SJCRH30 (cell line): ENCODE measurements at regions not wholly inside any gene's neighbourhood (a gene's known extent, or its start where the extent isn't known, plus 50 kb on each side); places are given as distances from the start of the nearest gene placed in this dataset.

ENCODE experiments used
- DNase-seq, 2 experiments: peaks; one replicate each; pipeline ENCODE4 v3.0.0-alpha.2; 2015 to 2020
- H3K27ac ChIP-seq: fragments of 250-450 bp; sonication (Bioruptor Pico); 2 replicates; pipeline ENCODE4 v1.5.1; 2020; ENCODE audit warnings: mild to moderate bottlenecking, moderate library complexity
- H3K27me3 ChIP-seq: fragments of 250-450 bp; sonication (Bioruptor Pico); 2 replicates; pipeline ENCODE4 v1.5.1; 2020; ENCODE audit warnings: mild to moderate bottlenecking, moderate library complexity
- H3K36me3 ChIP-seq: fragments of 250-450 bp; sonication (Bioruptor Pico); 2 replicates; pipeline ENCODE4 v1.5.1; 2020; ENCODE audit warnings: mild to moderate bottlenecking, moderate library complexity
- H3K4me1 ChIP-seq: fragments of 250-450 bp; sonication (Bioruptor Pico); 2 replicates; pipeline ENCODE4 v1.5.1; 2020; ENCODE audit warnings: mild to moderate bottlenecking, moderate library complexity
- H3K4me3 ChIP-seq: fragments of 250-450 bp; sonication (Bioruptor Pico); 2 replicates; pipeline ENCODE4 v1.5.1; 2020; ENCODE audit warnings: mild to moderate bottlenecking, moderate library complexity
- H3K9me3 ChIP-seq: fragments of 250-450 bp; sonication (Bioruptor Pico); replicated peaks from 2 replicates; pipeline ENCODE4 v1.5.1; 2020; ENCODE audit warnings: mild to moderate bottlenecking, moderate library complexity

GRCh38 chrX:15143825-15144121 lies 126.1 kb downstream of the ASB9 start:
- H3K4me1 ChIP-seq = no peaks in the 10 kb centered on the region
- no peaks in the 10 kb centered on the region for H3K36me3 ChIP-seq
- H3K4me3 ChIP-seq = no peak overlapping the region
- no peak for DNase-seq
- H3K27me3 ChIP-seq = no peaks in the 10 kb centered on the region
- no peak overlapping the region for H3K27ac ChIP-seq
- H3K9me3 ChIP-seq = no peaks in the 10 kb centered on the region

DNA sequence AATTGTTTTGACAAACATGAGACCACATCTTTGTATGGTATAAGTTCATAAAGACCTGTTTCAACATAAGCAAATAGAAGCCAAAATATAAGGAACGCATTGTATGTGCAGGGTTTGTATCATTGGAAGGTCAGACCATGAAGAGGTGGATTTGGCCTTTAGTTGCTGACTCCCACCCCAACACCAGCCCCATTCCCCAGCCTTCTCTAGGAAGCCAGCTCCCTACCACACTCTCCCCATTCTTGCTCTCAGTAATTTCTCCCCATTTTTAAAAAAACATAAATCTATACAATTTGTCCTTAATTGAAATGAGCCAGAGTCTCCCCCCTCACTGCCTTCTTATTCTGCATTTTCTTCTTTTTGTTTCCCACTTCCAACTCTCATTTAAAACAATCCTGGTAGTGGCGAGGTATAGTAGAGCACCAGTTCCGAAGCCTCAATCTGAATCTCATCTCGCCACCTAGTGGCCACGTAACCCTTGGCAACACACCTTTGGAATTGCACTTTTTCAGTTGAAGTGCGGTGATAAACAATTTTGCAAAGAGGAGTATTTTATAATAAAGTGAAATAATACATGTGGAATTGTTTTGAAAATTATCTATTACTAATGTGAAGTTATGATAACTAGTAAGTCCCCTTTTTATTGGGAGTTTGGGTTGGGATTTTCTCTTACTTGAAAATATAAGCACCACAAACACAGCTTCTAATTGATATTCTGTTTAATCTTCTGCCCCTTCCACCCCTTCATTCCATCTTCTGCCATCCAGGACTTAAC lies 126.6 kb downstream of the ASB9 start:
- Histone ChIP-seq H3K27me3 (no peaks in the 10 kb centered on the region), H3K4me3 (no peak overlapping the region), H3K9me3 (no peaks in the 10 kb centered on the region), H3K36me3 (no peaks in the 10 kb centered on the region), H3K4me1 (no peaks in the 10 kb centered on the region), H3K27ac (no peak overlapping the region)
- DNase-seq = peak; percentile 37 to 74

GRCh38 chrX:15142084-15142715 lies 127.7 kb downstream of the ASB9 start:
- H3K27ac ChIP-seq = no peak overlapping the region
- H3K4me3 ChIP-seq = no peak overlapping the region
- no peak for DNase-seq
- H3K9me3 ChIP-seq = no peaks in the 10 kb centered on the region
- no peaks in the 10 kb centered on the region for H3K27me3 ChIP-seq
- H3K36me3 ChIP-seq = no peaks in the 10 kb centered on the region
- no peaks in the 10 kb centered on the region for H3K4me1 ChIP-seq

GRCh38 chrX:15136795-15137194 lies 133.1 kb downstream of the ASB9 start:
- Histone ChIP-seq H3K4me1 (no peaks in the 10 kb centered on the region), H3K4me3 (no peak overlapping the region), H3K36me3 (no peaks in the 10 kb centered on the region), H3K9me3 (no peaks in the 10 kb centered on the region), H3K27me3 (no peaks in the 10 kb centered on the region), H3K27ac (no peak overlapping the region)
- DNase-seq = no peak

DNA sequence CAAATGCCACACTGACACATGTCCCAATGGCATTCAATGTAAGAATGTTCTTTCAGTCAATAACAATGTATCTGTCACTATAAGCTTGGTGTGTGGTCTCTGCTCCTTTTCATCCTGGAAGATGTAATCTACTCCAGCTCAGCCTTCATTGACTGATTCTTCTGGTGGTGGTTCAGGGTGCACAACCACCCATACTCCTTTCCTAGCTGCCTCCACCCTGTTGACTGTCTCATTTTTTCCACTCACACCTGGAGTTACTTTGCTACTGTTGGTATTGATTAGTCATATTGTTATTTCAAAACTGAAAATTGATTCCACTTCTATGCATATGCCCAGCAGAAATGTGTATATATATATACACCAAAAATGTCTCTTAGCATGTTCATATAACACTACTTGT lies 140.5 kb downstream of the ASB9 start:
- Histone ChIP-seq H3K27me3 (no peaks in the 10 kb centered on the region), H3K36me3 (no peaks in the 10 kb centered on the region), H3K9me3 (no peaks in the 10 kb centered on the region), H3K4me1 (no peaks in the 10 kb centered on the region), H3K27ac (no peak overlapping the region), H3K4me3 (no peak overlapping the region)
- no peak for DNase-seq

GRCh38 chrX:15128861-15129260 lies 141.0 kb downstream of the ASB9 start:
- H3K9me3 ChIP-seq = no peaks in the 10 kb centered on the region
- H3K4me3 ChIP-seq = no peak overlapping the region
- H3K27me3 ChIP-seq = no peaks in the 10 kb centered on the region
- H3K4me1 ChIP-seq = no peaks in the 10 kb centered on the region
- no peaks in the 10 kb centered on the region for H3K36me3 ChIP-seq
- DNase-seq = no peak
- H3K27ac ChIP-seq = no peak overlapping the region

GRCh38 chrX:15127010-15127409 lies 142.9 kb downstream of the ASB9 start:
- Histone ChIP-seq H3K4me3 (no peak overlapping the region), H3K27ac (no peak overlapping the region), H3K4me1 (no peaks in the 10 kb centered on the region), H3K36me3 (no peaks in the 10 kb centered on the region), H3K27me3 (no peaks in the 10 kb centered on the region), H3K9me3 (no peaks in the 10 kb centered on the region)
- DNase-seq = no peak

GRCh38 chrX:15116900-15117299 lies 153.0 kb downstream of the ASB9 start:
- H3K4me3 ChIP-seq = peak overlapping the region; percentile 5; the same call in 1 of the 2 replicates
- H3K9me3 ChIP-seq = no peaks in the 10 kb centered on the region; the same call in 1 of the 2 replicates
- DNase-seq = peak in 1 of 2 experiments; percentile 41
- H3K4me1 ChIP-seq = 0 out of 2 replicates have a peak, but pooled peaks cover 3% of the 10 kb centered on the region
- no peaks in the 10 kb centered on the region for H3K27me3 ChIP-seq
- no peaks in the 10 kb centered on the region for H3K36me3 ChIP-seq
- 0 out of 2 replicates have a peak overlapping the region, but pooled peaks have one; percentile 7 for H3K27ac ChIP-seq

- no peaks in the 10 kb centered on the region for H3K27me3 ChIP-seq
- H3K27ac ChIP-seq = no peak overlapping the region
- no peaks in the 10 kb centered on the region for H3K36me3 ChIP-seq
- H3K4me3 ChIP-seq = no peak overlapping the region
- H3K9me3 ChIP-seq = no peaks in the 10 kb centered on the region; the same call in 1 of the 2 replicates
- DNase-seq = no peak
- H3K4me1 ChIP-seq = 0 out of 2 replicates have a peak, but pooled peaks cover 3% of the 10 kb centered on the region
These were observed 154.9 kb downstream of the ASB9 start for GRCh38 chrX:15114743-15115566.

- no peaks in the 10 kb centered on the region for H3K36me3 ChIP-seq
- H3K9me3 ChIP-seq = no peaks in the 10 kb centered on the region; the same call in none of the 2 replicates
- H3K27me3 ChIP-seq = no peaks in the 10 kb centered on the region
- no peak overlapping the region for H3K27ac ChIP-seq
- H3K4me1 ChIP-seq = no peaks in the 10 kb centered on the region
- no peak overlapping the region for H3K4me3 ChIP-seq
- DNase-seq = peak; percentile 33 to 58
These were observed 162.4 kb downstream of the ASB9 start for GRCh38 chrX:15107367-15107988.

DNA sequence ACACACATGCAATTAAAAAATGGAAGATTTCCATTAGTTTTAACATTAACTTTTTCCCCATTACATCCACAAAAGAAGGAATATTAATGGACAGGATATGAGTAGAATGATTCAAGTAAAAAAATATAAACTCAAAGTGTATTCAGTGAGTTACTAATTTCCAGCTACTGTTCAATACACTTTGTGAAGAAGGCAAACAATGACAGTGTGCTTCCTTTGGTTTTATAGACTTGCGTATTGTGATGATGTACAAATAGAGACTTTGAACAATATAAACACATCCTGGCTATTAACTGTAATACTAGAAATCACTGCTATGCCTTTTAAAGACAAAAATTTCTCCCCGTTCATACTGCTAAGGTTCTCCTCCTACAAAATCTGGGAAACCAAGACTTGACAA lies 171.4 kb downstream of the ASB9 start:
- Histone ChIP-seq H3K4me1 (no peaks in the 10 kb centered on the region), H3K27me3 (no peaks in the 10 kb centered on the region; the same call in 1 of the 2 replicates), H3K36me3 (no peaks in the 10 kb centered on the region), H3K4me3 (no peak overlapping the region), H3K9me3 (no peaks in the 10 kb centered on the region; the same call in 1 of the 2 replicates), H3K27ac (no peak overlapping the region)
- DNase-seq = no peak

GRCh38 chrX:15087747-15088146 lies 182.1 kb downstream of the ASB9 start:
- H3K27me3 ChIP-seq = no peaks in the 10 kb centered on the region
- DNase-seq = no peak
- no peaks in the 10 kb centered on the region; the same call in 1 of the 2 replicates for H3K9me3 ChIP-seq
- H3K4me1 ChIP-seq = no peaks in the 10 kb centered on the region
- H3K27ac ChIP-seq = no peak overlapping the region
- no peak overlapping the region for H3K4me3 ChIP-seq
- H3K36me3 ChIP-seq = no peaks in the 10 kb centered on the region

DNA sequence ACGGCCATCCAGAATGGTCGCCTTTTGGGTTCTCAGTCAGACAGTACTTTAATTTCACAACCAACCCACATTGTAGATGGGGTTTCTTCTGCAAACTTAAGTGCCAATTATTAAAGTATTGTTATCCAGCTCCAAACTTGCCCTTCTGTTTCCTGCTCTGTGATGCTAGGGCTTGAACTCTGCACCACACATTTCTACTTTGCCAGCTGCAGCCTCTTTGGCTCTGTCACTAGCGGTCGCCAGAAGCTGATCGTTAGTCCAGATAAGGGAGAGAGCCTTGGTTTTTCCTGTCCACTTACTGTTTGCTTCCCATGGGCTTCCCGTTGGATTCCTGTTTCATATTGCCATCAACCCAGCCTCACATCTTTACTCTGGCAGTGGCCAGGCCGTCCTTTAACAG lies 196.6 kb downstream of the ASB9 start:
- no peaks in the 10 kb centered on the region for H3K9me3 ChIP-seq
- no peak overlapping the region for H3K27ac ChIP-seq
- no peaks in the 10 kb centered on the region for H3K4me1 ChIP-seq
- no peaks in the 10 kb centered on the region for H3K36me3 ChIP-seq
- H3K27me3 ChIP-seq = no peaks in the 10 kb centered on the region
- DNase-seq = peak; percentile 15 to 27
- no peak overlapping the region for H3K4me3 ChIP-seq

DNA sequence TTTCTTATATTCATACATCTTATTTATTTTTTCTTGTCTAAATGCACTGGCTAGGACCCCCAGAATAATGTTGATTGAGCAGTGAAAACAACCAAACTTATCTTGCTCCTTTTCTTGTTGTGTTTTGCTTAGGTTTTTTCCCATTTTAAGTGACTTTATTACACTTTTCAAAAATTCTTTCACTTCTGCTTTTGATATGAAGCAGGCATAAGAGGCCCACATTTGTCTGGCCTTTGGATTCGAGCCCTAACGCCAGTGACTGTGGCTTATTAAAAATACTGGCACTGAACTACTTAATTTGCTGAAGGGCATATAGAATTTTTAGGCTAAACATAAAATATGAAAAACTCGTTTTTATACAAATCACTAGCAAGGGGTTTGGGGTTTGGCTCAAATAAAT lies 197.0 kb downstream of the ASB9 start:
- H3K4me3 ChIP-seq = no peak overlapping the region
- H3K27ac ChIP-seq = no peak overlapping the region
- H3K27me3 ChIP-seq = no peaks in the 10 kb centered on the region
- H3K4me1 ChIP-seq = no peaks in the 10 kb centered on the region
- H3K36me3 ChIP-seq = no peaks in the 10 kb centered on the region
- no peaks in the 10 kb centered on the region for H3K9me3 ChIP-seq
- no peak for DNase-seq

GRCh38 chrX:15072259-15072658 lies 197.6 kb downstream of the ASB9 start:
- Histone ChIP-seq H3K27me3 (no peaks in the 10 kb centered on the region), H3K4me1 (no peaks in the 10 kb centered on the region), H3K27ac (no peak overlapping the region), H3K9me3 (no peaks in the 10 kb centered on the region), H3K4me3 (no peak overlapping the region), H3K36me3 (no peaks in the 10 kb centered on the region)
- DNase-seq = no peak
